ENCODE measurements at regions not wholly inside any gene's neighbourhood (a gene's known extent, or its start where the extent isn't known, plus 50 kb on each side); places are given as distances from the start of the nearest gene placed in this dataset.

GRCh38 chr2:188003800-188004199 lies 287.9 kb upstream of the GULP1 start:
- no peak for TF ChIP-seq EZH2 (IDR thresholded peaks at IDR 0.05)
- TF ChIP-seq POLR2AphosphoS5 (IDR thresholded peaks at IDR 0.05; ENCODE audit: borderline replicate concordance, low read depth, low read length), result no peak
- no peak for TF ChIP-seq FOXP2 (optimal IDR thresholded peaks at IDR 0.05; ENCODE audit: control extremely low read depth, extremely low read length, insufficient read depth)
